ENCODE measurements at regions not wholly inside any gene's neighbourhood (a gene's known extent, or its start where the extent isn't known, plus 50 kb on each side); places are given as distances from the start of the nearest gene placed in this dataset.

- TF ChIP-seq, protein P1, sequence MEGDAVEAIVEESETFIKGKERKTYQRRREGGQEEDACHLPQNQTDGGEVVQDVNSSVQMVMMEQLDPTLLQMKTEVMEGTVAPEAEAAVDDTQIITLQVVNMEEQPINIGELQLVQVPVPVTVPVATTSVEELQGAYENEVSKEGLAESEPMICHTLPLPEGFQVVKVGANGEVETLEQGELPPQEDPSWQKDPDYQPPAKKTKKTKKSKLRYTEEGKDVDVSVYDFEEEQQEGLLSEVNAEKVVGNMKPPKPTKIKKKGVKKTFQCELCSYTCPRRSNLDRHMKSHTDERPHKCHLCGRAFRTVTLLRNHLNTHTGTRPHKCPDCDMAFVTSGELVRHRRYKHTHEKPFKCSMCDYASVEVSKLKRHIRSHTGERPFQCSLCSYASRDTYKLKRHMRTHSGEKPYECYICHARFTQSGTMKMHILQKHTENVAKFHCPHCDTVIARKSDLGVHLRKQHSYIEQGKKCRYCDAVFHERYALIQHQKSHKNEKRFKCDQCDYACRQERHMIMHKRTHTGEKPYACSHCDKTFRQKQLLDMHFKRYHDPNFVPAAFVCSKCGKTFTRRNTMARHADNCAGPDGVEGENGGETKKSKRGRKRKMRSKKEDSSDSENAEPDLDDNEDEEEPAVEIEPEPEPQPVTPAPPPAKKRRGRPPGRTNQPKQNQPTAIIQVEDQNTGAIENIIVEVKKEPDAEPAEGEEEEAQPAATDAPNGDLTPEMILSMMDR (conservative IDR thresholded peaks at IDR 0.05; ENCODE audit: low read depth, low read length): no peak
- Histone ChIP-seq H3K36me3 (ENCODE audit: insufficient read depth) (no peaks in the 10 kb centered on the region), H4K20me1 (ENCODE audit: insufficient read depth) (no peaks in the 10 kb centered on the region)
These were observed 123.2 kb upstream of the CYP1B1 start for GRCh38 chr2:38199127-38199526.

DNA sequence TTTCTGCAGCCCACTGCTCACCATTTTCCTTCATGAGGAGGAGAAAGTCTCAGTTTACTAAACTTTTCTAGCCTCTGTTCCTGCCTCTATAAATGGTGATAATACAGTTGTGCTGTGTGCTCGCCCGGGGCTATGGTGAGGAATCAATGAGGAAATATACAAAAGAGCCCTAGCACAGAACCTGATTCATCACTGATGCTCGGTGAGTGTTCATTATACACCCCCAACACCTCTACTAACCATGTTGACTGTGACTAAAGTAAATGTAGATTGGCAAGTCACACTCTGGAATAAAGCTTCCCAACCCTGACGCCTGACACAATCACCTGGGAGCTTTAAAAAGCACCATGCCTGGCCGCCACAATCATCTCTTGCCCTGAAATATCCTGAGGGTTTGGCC lies 118.8 kb upstream of the CYP1B1 start:
- Histone ChIP-seq H3K79me2 (ENCODE audit: insufficient read depth, low read depth) (no peaks in the 10 kb centered on the region), H3K4me2 (no peak overlapping the region), H3K9ac (no peak overlapping the region), H4K20me1 (ENCODE audit: insufficient read depth) (no peaks in the 10 kb centered on the region), H3K27me3 (ENCODE audit: insufficient read depth, low read depth) (no peaks in the 10 kb centered on the region), H3K27ac (no peak overlapping the region), H3K4me3 (IDR thresholded peaks at IDR 0.05; ENCODE audit: insufficient read depth, low read depth, low read length) (no peak overlapping the region), H2AFZ (ENCODE audit: low read depth) (no peak overlapping the region), H3K4me1 (ENCODE audit: low read depth, poor library complexity, severe bottlenecking) (peaks cover 14% of the 10 kb centered on the region), H3K36me3 (ENCODE audit: insufficient read depth) (no peaks in the 10 kb centered on the region)
- TF ChIP-seq, protein P1 (conservative IDR thresholded peaks at IDR 0.05; ENCODE audit: low read depth, low read length): no peak

More at GRCh38 chr2:38199127-38199526, 123.2 kb upstream of the CYP1B1 start:
- Histone ChIP-seq H3K27ac (no peak overlapping the region), H3K79me2 (ENCODE audit: insufficient read depth, low read depth) (no peaks in the 10 kb centered on the region), H3K4me1 (ENCODE audit: low read depth, poor library complexity, severe bottlenecking) (no peaks in the 10 kb centered on the region), H2AFZ (ENCODE audit: low read depth) (no peak overlapping the region), H3K9ac (no peak overlapping the region), H3K4me2 (no peak overlapping the region), H3K27me3 (ENCODE audit: insufficient read depth, low read depth) (no peaks in the 10 kb centered on the region), H3K4me3 (IDR thresholded peaks at IDR 0.05; ENCODE audit: insufficient read depth, low read depth, low read length) (no peak overlapping the region)

DNA sequence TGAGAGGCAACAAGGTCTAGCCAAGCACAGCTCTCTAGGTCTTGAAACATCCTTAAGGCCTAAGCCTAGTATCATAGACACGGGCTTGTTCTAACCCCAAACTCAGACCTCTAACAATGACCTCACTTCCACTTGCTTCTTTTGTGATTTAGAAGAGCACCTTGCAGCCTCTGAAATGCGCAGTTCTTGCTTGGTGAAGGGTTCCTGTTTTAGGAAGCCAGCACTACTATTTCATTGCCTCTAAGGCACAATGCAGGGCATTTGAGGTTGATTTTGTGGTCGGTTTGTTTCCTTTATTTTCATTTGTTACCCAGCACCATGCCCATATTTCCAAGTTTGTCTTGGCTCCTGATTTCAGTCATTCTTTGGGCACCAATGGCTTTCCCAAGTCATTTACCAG lies 117.0 kb upstream of the CYP1B1 start:
- no peaks in the 10 kb centered on the region for H3K36me3 ChIP-seq (ENCODE audit: insufficient read depth)
- H2AFZ ChIP-seq (ENCODE audit: low read depth): no peak overlapping the region
- H3K9ac ChIP-seq: no peak overlapping the region
- H3K4me3 ChIP-seq (IDR thresholded peaks at IDR 0.05; ENCODE audit: insufficient read depth, low read depth, low read length): no peak overlapping the region
- H3K27ac ChIP-seq: no peak overlapping the region
- no peaks in the 10 kb centered on the region for H3K79me2 ChIP-seq (ENCODE audit: insufficient read depth, low read depth)
- no peaks in the 10 kb centered on the region for H4K20me1 ChIP-seq (ENCODE audit: insufficient read depth)
- H3K4me2 ChIP-seq: no peak overlapping the region
- no peaks in the 10 kb centered on the region for H3K27me3 ChIP-seq (ENCODE audit: insufficient read depth, low read depth)
- TF ChIP-seq, protein P1 (conservative IDR thresholded peaks at IDR 0.05; ENCODE audit: low read depth, low read length): no peak
- peaks cover 14% of the 10 kb centered on the region for H3K4me1 ChIP-seq (ENCODE audit: low read depth, poor library complexity, severe bottlenecking)

- Histone ChIP-seq H3K27ac (no peak overlapping the region), H3K9ac (no peak overlapping the region), H3K36me3 (ENCODE audit: insufficient read depth) (no peaks in the 10 kb centered on the region), H3K4me2 (no peak overlapping the region), H2AFZ (ENCODE audit: low read depth) (no peak overlapping the region), H3K4me1 (ENCODE audit: low read depth, poor library complexity, severe bottlenecking) (peaks cover 14% of the 10 kb centered on the region), H4K20me1 (ENCODE audit: insufficient read depth) (no peaks in the 10 kb centered on the region), H3K27me3 (ENCODE audit: insufficient read depth, low read depth) (no peaks in the 10 kb centered on the region), H3K79me2 (ENCODE audit: insufficient read depth, low read depth) (no peaks in the 10 kb centered on the region), H3K4me3 (IDR thresholded peaks at IDR 0.05; ENCODE audit: insufficient read depth, low read depth, low read length) (no peak overlapping the region)
- TF ChIP-seq, protein P1 (conservative IDR thresholded peaks at IDR 0.05; ENCODE audit: low read depth, low read length): no peak
These were observed 116.1 kb upstream of the CYP1B1 start for GRCh38 chr2:38192046-38192445.
